H1 (cell line): ENCODE measurements at regions not wholly inside any gene's neighbourhood (a gene's known extent, or its start where the extent isn't known, plus 50 kb on each side); places are given as distances from the start of the nearest gene placed in this dataset.

Source experiments
- CHD7 ChIP-seq: fragments of 300-600 bp; sonication (generic); IDR thresholded peaks from 2 replicates; pipeline ENCODE4 v1.7.1; 2012; ENCODE audit warnings: low read length, moderate library complexity, mild to moderate bottlenecking, inconsistent platforms; ENCODE audit not compliant: insufficient replicate concordance
- JUN ChIP-seq: IDR thresholded peaks from 2 replicates; pipeline ENCODE4 v1.6.1; 2011; ENCODE audit warnings: low read depth, mild to moderate bottlenecking, improper control_type of control experiment, low read length
- JUND ChIP-seq: IDR thresholded peaks from 2 replicates; pipeline ENCODE4 v1.6.1; 2011; ENCODE audit warnings: mild to moderate bottlenecking, improper control_type of control experiment, low read length
- POLR2AphosphoS5 ChIP-seq: IDR thresholded peaks from 2 replicates; pipeline ENCODE4 v1.6.1; 2011; ENCODE audit warnings: low read depth, low read length

DNA sequence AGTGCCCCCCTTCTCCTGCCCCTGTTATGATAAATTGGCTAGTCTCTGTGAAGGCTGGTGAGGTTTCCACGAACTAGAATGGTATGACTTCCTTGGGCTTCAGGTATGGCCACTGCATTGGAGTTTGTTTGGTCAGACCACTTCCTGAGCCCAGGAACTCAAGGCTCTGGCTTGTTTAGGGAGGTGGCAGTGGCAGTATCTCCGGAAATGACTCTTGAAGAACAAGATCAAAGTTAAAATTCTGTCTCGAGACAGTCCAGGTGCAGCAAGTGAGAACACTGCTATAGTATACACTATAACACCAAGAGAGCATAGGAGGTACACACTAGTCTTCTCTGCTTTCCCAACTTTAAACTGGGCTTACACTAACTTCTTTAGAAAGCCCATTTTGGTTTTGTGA lies 309.1 kb downstream of the KLF12 start (continued):
- TF ChIP-seq CHD7 (no peak), JUND (no peak), JUN (no peak), POLR2AphosphoS5 (no peak)
